DND-41 (cell line): ENCODE measurements at regions not wholly inside any gene's neighbourhood (a gene's known extent, or its start where the extent isn't known, plus 50 kb on each side); places are given as distances from the start of the nearest gene placed in this dataset.

Experiments used
- ATAC-seq: fragments of 200-7000 bp; cut with Tn5 transposase; 3 replicates; pipeline ENCODE4 v1.9.1; 2021; ENCODE audit warnings: low read depth; ENCODE audit not compliant: insufficient read depth
- DNase-seq: peaks from one replicate; pipeline ENCODE4 v3.0.0-alpha.2; 2020
- H2AFZ ChIP-seq: 2 replicates; pipeline ENCODE4 v1.6.0; 2012; ENCODE audit warnings: low read depth, low read length
- H3K27ac ChIP-seq: 2 replicates; pipeline ENCODE4 v1.5.1; 2012; ENCODE audit warnings: low read length, inconsistent platforms
- H3K27me3 ChIP-seq: fragments of 200-600 bp; sonication (generic); 2 replicates; pipeline ENCODE4 v1.6.0; 2012; ENCODE audit warnings: low read length, mild to moderate bottlenecking, inconsistent platforms; ENCODE audit not compliant: insufficient read depth, poor library complexity
- H3K36me3 ChIP-seq: 2 replicates; pipeline ENCODE4 v1.5.1; 2012; ENCODE audit warnings: low read length, inconsistent platforms; ENCODE audit not compliant: insufficient read depth
- H3K4me1 ChIP-seq: 2 replicates; pipeline ENCODE4 v1.5.1; 2012; ENCODE audit warnings: mild to moderate bottlenecking, low read length; ENCODE audit not compliant: insufficient read depth
- H3K4me2 ChIP-seq: 2 replicates; pipeline ENCODE4 v1.6.0; 2012; ENCODE audit warnings: mild to moderate bottlenecking, moderate library complexity, low read length, inconsistent platforms; ENCODE audit not compliant: insufficient read depth
- H3K4me3 ChIP-seq, 2 experiments: fragments of 200-600 bp in 1 of 2; shearing (Covaris generic) in 1 of 2; 2 replicates each; pipeline ENCODE4 v1.5.1; 2012 to 2016; ENCODE audit warnings: inconsistent platforms in 2 of 2, low read length in 2 of 2, mild to moderate bottlenecking in 2 of 2, low read depth in 1 of 2, moderate library complexity in 1 of 2
- H3K79me2 ChIP-seq: 2 replicates; pipeline ENCODE4 v1.6.0; 2012; ENCODE audit warnings: low read length, inconsistent platforms; ENCODE audit not compliant: insufficient read depth
- H3K9ac ChIP-seq: 2 replicates; pipeline ENCODE4 v1.6.0; 2012; ENCODE audit warnings: low read depth, mild to moderate bottlenecking, inconsistent platforms, low read length, moderate library complexity
- H3K9me3 ChIP-seq: 2 replicates; pipeline ENCODE4 v1.5.1; 2012; ENCODE audit warnings: low read length, moderate library complexity, mild to moderate bottlenecking, inconsistent platforms; ENCODE audit not compliant: insufficient read depth, severe bottlenecking
- H4K20me1 ChIP-seq: 2 replicates; pipeline ENCODE4 v1.6.0; 2012; ENCODE audit warnings: low read length; ENCODE audit not compliant: insufficient read depth
- EZH2 ChIP-seq: IDR thresholded peaks from 3 replicates; pipeline ENCODE4 v1.6.1; 2012; ENCODE audit warnings: borderline replicate concordance, low read depth, mild to moderate bottlenecking, moderate library complexity, low read length, inconsistent platforms; ENCODE audit not compliant: severe bottlenecking
- TF ChIP-seq, protein P1 (sequence below): IDR thresholded peaks from 2 replicates; pipeline ENCODE4 v1.5.1; 2012; ENCODE audit warnings: borderline replicate concordance, low read length, moderate library complexity, mild to moderate bottlenecking; ENCODE audit not compliant: poor library complexity, severe bottlenecking; ENCODE audit errors: extremely low read depth

GRCh38 chr12:88903333-88903732, 323.1 kb upstream of the KITLG start:
- H3K27me3 ChIP-seq, result peaks cover 6% of the 10 kb centered on the region
- no peak for DNase-seq

GRCh38 chr12:88897723-88898122, 317.5 kb upstream of the KITLG start:
- TF ChIP-seq, protein P1, sequence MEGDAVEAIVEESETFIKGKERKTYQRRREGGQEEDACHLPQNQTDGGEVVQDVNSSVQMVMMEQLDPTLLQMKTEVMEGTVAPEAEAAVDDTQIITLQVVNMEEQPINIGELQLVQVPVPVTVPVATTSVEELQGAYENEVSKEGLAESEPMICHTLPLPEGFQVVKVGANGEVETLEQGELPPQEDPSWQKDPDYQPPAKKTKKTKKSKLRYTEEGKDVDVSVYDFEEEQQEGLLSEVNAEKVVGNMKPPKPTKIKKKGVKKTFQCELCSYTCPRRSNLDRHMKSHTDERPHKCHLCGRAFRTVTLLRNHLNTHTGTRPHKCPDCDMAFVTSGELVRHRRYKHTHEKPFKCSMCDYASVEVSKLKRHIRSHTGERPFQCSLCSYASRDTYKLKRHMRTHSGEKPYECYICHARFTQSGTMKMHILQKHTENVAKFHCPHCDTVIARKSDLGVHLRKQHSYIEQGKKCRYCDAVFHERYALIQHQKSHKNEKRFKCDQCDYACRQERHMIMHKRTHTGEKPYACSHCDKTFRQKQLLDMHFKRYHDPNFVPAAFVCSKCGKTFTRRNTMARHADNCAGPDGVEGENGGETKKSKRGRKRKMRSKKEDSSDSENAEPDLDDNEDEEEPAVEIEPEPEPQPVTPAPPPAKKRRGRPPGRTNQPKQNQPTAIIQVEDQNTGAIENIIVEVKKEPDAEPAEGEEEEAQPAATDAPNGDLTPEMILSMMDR, result no peak
- TF ChIP-seq EZH2, result no peak
- H4K20me1 ChIP-seq, result no peaks in the 10 kb centered on the region
- DNase-seq, result no peak
- H3K4me2 ChIP-seq, result no peak overlapping the region
- H3K27me3 ChIP-seq, result no peaks in the 10 kb centered on the region
- no peak overlapping the region for H2AFZ ChIP-seq
- no peaks in the 10 kb centered on the region for H3K4me1 ChIP-seq
- no peak overlapping the region for H3K9ac ChIP-seq
- H3K36me3 ChIP-seq, result no peaks in the 10 kb centered on the region
- H3K79me2 ChIP-seq, result no peaks in the 10 kb centered on the region
- ATAC-seq, result no peak
- H3K4me3 ChIP-seq, result no peak overlapping the region
- no peak overlapping the region for H3K27ac ChIP-seq
- no peaks in the 10 kb centered on the region for H3K9me3 ChIP-seq

More at GRCh38 chr12:88903333-88903732, 323.1 kb upstream of the KITLG start:
- Histone ChIP-seq H3K9ac (no peak overlapping the region), H3K4me2 (no peak overlapping the region), H3K79me2 (no peaks in the 10 kb centered on the region), H3K4me1 (no peaks in the 10 kb centered on the region), H4K20me1 (no peaks in the 10 kb centered on the region), H2AFZ (no peak overlapping the region), H3K4me3 (no peak overlapping the region), H3K36me3 (no peaks in the 10 kb centered on the region), H3K9me3 (no peaks in the 10 kb centered on the region), H3K27ac (no peak overlapping the region)
- no peak for ATAC-seq
- TF ChIP-seq, protein P1, result no peak
- TF ChIP-seq EZH2, result no peak

DNA sequence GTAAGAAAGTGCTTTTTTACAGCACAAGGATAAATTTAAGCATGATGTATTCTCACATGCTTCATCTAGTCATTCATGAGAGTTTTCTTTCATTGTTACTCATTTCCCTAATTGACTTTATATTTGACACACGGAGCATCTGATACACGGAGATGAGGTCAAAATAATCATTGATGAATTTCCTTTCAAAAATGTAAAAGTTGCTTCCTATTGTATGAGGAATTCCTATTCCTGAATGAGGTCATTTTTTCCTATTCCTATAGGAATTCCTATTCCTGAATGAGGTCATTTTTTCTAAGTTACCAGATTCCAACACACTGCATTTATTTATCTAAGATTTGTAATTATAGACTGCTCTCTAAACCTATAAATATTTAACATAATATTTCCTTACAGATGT, 316.7 kb upstream of the KITLG start:
- H3K27me3 ChIP-seq, result no peaks in the 10 kb centered on the region
- H3K27ac ChIP-seq, result no peak overlapping the region
- TF ChIP-seq, protein P1, result no peak
- TF ChIP-seq EZH2, result no peak
- H2AFZ ChIP-seq, result no peak overlapping the region
- H3K36me3 ChIP-seq, result no peaks in the 10 kb centered on the region
- no peaks in the 10 kb centered on the region for H3K9me3 ChIP-seq
- H3K4me3 ChIP-seq, result no peak overlapping the region
- ATAC-seq (no peak), DNase-seq (no peak)
- no peaks in the 10 kb centered on the region for H4K20me1 ChIP-seq
- H3K79me2 ChIP-seq, result no peaks in the 10 kb centered on the region
- H3K4me1 ChIP-seq, result no peaks in the 10 kb centered on the region
- H3K4me2 ChIP-seq, result no peak overlapping the region
- H3K9ac ChIP-seq, result no peak overlapping the region

DNA sequence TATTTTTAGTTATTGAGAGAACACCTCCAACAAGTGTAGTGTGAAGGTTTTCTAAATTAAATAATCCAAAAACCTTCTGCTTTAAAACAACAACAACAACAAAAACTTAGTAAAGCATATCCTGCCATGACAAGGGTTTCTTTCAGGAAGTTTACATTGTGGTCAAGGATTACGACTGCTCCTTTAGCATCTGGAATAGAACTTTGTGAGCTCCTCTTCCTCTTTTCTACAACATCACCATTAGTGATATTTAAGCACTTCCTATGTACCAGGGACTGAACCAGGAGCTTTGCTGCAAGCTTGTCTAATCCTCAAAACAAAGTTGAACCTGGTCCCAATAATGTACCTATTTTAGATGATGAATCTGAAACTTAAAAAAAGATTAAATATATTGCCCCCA, 315.4 kb upstream of the KITLG start:
- Histone ChIP-seq H3K4me3 (no peak overlapping the region), H3K9ac (no peak overlapping the region), H3K4me2 (no peak overlapping the region), H3K27ac (no peak overlapping the region), H3K27me3 (no peaks in the 10 kb centered on the region), H3K79me2 (no peaks in the 10 kb centered on the region), H4K20me1 (no peaks in the 10 kb centered on the region), H2AFZ (no peak overlapping the region), H3K4me1 (no peaks in the 10 kb centered on the region), H3K9me3 (no peaks in the 10 kb centered on the region), H3K36me3 (no peaks in the 10 kb centered on the region)
- ATAC-seq (no peak), DNase-seq (no peak)
- no peak for TF ChIP-seq EZH2
- TF ChIP-seq, protein P1, result no peak
